Activated CD4-positive, CD25-positive, alpha-beta regulatory T cell treated with anti-CD3 and anti-CD28 coated beads, Interleukin-2, amount 50 U/mL, for 16 hours (primary cell): ENCODE measurements at regions not wholly inside any gene's neighbourhood (a gene's known extent, or its start where the extent isn't known, plus 50 kb on each side); places are given as distances from the start of the nearest gene placed in this dataset.

Experiments
- DNase-seq: peaks from one replicate; pipeline ENCODE4 v3.0.0-alpha.2; 2020; ENCODE audit warnings: low read depth, low spot score

DNA sequence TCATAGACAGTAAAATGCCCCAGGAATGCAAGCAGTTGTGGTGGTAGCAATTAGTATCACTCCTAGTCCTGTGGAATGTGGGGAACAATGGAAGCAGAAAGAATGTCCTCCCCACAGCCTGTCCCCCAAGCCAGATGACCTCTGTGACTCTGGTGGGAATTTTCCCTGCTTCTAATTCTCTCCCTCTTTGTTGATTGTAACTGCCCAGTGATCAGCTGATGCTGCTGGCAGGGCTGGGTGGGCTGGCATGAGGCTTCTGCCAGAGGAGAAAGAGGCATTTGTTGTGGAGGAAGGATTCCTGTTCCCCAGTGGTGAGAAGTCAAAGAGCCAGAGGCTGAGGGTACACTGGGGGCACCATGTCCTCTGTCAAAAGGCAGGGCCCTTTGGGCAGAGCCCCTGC is 116.7 kb upstream of the NCAM1 start:
- no peak for DNase-seq

DNA sequence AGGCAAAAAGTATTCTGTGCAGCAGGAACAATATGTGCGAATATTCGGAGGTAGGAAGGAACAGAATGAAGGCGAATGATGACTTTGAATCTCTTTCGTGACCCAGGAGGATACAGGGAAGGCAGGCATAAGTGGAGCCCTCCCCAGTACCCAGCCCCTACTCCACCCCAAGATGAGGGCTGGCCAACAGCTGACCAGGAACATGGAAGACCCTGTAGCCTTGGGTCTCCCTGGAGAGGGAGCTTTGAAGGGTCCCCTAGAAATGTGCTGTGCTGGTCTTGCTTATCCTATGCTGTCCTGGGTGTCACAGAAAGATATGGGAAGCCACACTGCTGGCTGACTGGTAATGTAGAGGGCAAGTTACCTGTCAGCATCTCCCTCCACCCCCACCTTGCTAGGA is 113.7 kb upstream of the NCAM1 start:
- DNase-seq = no peak

DNA sequence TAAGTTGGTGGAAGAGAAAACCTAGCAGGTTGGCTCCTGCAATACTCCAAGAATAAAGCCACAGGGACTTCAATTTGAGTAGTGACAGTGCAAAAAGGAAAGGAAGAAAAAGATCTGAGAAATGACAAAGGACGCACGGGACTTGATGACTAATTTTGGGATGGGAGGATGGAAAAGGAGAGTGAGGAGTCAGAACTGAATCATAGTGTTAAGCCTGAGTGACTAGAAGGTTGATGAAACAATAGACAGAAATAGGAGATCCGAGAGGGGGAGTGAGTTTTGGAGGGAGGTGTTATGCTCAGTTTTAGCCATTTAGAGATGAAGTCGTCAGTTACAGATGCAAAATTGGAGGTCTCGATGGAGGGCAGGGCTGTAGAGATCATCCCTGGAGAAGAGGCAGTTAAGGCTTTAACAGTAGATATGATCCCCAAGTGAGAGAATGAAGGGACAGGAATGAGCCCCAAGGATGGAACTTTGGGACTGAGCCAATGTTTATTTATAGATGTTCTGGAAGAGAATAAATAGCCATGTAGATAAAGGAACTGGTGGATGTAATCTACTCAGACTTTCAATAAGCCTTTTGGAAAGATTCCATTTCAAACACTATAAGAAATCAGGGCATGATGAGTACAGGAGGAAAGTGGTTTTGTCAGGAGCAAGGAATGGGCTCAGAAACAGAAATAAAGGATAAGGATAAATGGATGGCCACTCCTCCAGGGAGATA is 108.9 kb upstream of the NCAM1 start:
- no peak for DNase-seq

DNA sequence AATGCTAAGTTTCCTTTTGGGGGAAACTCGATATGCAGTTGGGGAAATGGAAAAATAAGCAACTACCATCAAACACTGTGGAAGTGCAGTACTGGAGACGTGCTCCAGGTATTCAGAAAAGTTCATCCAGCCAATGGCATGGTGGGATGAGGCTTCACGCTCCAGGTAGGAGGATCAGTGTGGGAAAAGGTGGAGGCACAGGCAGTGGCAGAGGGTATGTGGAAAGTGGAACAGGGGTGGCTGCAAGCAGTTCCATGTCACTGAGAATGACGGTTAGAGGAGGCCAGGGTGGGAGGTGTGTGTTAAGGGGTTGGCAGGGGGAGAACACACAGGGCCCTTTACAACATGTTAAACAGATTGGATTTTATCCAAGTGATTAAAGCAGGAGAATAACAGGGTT is 105.1 kb upstream of the NCAM1 start:
- no peak for DNase-seq

DNA sequence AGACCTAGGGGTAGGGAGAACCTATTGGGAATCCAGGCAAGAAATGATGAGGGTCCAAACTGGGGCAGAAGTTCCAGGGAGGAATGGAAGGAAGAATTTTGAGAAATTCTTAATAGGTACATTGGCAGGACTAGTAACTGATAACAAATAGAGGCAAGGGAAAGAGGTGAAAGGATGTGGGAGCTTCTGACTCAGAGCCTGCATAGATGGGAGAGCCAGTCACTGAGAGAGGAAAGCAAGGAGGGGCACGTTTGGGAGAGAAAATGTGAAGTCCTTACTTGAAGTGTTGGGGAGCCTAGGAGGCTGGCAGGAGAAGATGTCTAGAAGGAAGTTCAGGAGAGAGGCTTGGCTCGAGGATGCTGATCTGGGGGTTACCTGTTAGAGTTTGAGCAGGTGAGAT is 104.6 kb upstream of the NCAM1 start:
- no peak for DNase-seq

DNA sequence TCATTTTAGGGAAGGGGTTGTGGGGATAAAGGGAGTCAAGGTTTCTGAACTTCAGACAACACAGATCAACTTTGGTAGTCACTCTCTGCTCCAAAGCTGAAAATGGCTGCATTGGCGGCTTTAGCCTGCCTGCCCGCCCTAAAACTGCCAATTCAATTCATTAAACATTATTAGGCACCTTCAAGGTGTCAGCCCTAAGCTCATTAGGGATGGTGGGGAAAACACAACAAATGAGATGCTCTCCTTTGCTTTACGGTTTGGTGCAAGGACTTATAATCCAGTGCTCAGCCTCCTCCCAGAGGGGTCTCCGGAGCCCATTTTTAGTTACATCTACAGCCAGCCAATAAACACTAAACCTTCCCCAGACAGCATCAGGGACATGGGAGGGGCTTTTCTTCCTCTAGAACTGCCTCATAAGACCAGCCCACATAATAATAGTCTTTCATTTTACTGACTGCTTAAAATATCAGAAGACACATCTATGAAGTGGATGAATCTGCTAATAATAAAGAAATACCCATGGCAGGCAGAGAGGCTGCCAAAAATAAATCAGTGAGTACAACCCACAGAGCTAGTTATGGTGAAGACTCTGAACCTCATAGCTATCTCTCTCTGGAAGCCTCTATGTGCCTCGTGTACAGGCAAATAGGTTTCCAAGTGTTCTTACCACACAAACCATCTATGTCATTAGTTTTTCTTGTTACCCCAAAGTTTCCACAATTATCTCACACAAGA is 102.8 kb upstream of the NCAM1 start:
- DNase-seq = no peak

DNA sequence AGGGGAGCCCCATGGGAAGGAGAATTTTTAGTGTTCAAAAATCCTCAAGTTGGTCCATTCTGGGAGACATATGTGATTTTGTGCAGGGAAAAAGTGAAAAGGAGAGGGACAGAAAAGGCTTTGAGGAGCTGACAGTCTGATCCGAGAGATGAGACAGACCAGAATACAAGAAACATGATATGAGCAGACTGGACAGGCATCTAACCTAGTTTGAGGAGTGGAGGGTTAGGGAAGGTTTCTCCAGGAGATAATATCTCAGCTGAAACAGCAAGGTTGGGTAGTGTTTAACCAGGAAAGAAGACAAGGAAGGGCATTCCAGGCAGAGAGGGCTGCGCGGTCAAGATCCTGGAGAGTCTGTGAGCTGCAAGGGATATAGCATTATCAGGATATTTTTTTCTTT is 101.4 kb upstream of the NCAM1 start:
- no peak for DNase-seq

DNA sequence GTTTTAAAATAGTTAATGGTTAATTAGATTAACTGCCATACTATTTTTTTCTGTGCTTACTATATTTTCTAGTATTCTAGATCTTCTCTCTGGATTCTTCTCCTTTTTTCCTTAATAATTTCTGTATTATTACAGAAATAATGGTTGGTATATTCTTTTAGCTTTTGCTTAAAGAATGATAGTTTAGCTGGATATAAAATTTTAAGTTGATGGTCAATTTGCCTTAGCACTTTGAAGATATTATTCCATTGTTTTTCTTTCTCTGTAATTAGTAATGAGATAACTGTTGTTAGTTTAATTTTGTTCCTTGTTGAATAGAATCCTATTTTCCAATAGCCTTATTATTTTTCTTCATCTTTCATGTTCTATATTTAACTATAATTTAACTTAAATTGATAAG is 99.9 kb upstream of the NCAM1 start:
- no peak for DNase-seq

DNA sequence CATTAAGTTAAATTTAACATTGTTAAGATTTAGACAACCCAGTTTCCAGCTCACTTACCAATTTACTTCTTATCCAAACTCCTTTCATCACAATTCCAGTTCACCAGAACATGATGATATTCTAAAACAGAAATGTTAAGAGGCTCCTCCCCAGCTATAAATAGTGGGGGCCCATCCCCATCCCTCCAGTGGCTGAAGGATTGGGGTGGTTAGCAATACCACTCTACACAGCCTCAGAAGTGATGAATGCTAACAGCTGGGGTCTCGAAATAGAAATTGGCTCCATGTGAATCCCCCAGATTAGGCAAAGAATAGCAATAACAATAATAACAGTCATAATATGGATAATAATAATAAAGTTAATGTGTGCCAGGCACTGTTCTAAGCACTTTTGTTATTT is 97.9 kb upstream of the NCAM1 start:
- no peak for DNase-seq

DNA sequence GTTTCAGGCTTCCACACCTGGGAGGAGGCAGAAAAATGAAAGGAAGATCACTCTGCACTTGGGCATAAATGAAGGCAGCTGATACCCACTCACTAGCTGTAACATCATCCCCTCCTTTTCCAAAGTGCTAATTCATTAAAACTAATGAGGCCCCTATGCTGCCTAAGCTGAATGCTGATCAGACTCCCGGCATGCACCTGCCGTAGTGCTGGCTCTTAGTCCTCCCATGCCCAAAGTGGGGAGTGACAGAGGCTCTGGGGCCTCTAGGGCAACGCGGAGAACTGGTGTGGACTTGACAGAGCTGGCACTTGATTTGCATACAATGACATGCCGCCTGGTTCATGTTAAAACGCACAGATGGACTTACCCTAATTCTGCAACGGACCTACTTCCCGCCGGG is 96.5 kb upstream of the NCAM1 start:
- DNase-seq = no peak

DNA sequence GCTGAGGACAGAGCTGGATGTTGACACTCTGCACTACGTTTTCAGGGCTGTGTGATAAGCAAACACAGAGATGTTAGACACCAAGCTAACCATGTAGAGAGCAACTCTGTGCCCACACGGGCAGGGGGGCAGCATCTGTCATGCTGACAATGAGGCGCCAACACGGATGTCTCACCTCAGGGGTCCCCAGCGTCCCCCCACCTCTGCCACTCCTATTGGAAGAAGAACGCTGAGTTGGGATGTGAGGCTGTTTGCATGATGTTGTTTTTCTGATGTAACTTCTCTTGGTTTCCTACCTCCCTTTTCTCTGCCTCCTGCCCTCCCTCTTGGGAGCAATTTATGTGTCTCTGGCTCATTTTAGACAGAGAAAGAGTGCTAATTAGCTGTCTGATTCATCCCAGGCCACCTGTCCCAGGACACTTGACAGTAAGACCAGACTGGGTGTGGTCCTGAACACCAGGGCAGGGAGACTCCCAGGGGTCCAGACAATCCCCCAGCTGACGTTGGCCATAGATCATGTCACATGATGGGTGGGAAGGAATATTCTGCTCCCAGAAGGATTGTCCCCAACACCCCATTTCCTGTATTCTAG is 89.2 kb upstream of the NCAM1 start:
- no peak for DNase-seq

DNA sequence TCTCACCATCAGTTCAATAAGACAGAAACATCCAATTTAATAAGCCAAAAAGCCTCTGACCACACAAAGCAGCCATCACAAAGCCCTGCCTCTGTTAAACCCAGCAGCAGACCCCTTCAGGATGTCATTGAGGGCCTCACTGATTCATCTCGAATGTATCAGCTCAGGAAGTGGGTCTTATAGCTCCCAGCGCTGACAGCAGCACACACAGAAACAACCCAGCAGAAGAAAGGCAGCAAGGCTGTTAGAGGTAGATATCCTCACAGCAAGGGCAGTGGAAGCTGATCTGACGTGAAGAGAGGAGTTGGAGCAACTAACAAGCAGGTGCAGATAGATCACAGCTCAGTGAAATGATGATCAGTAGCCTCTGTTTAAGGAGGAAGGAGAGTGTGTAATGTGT is 86.2 kb upstream of the NCAM1 start:
- DNase-seq = no peak

DNA sequence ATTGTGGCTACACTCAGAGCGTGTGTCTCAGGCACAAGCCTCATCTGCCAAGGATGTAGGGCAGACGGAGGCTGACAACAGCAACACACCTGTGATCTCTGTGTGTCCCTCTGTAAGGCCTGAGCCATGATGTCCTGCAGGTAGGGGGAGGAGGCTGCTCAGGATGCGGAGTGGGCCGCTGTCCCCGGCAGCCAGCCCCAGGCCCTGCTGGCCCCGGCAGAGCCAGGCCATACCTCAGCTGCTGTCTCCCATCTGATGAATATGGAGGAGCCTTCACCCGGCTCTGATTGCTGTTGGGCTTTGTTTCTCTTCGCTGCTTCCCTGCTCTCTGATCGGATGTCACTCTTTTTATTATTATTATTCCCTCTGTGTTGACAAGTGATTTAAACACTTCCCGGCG is 83.6 kb upstream of the NCAM1 start:
- DNase-seq = no peak

DNA sequence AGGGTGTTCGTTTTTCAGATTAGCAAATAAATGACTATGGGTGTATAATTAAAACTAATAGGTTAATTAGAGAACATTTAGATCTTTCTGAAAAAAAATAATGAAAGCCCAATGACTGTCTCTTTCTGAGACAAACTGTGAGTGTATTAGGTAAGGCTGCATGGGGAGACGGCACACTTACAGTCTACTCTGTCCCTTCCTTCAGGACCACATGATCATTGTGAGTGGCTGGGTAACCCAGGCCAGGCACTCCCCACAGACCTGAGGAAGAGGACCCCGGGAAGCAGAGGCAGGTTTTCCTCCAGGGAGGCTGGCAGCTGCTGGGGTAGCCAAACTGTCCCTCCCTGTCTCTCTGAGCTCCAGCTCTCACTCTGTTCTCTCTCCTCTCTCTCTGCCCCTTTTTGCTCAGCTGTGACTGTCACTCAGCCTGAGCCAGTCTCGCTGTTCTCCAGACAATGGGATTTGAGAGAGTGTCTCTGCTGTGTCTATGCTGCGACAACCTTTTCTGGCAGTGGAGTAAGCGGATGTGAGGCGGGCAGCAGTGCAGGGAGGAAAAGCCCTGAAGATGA is 83.1 kb upstream of the NCAM1 start:
- no peak for DNase-seq

DNA sequence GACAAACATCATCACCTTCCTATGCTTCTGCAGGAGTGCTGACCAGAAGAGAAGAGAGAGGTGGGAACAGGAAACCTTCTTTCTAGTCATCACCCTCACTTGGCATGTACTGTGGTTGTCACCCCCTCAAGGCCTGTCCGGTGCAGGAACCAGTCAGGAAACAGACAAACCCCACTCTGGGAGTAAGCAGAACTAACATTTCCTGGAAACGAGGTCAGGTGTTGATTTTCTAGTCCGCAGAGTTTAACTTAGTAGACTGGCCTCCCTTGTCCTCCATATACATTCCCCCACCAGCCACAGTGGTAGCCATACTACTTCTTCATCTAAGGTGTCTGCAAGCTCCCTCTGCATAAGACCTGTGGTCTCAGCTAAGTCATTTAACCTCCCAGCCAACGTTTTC is 80.7 kb upstream of the NCAM1 start:
- no peak for DNase-seq

DNA sequence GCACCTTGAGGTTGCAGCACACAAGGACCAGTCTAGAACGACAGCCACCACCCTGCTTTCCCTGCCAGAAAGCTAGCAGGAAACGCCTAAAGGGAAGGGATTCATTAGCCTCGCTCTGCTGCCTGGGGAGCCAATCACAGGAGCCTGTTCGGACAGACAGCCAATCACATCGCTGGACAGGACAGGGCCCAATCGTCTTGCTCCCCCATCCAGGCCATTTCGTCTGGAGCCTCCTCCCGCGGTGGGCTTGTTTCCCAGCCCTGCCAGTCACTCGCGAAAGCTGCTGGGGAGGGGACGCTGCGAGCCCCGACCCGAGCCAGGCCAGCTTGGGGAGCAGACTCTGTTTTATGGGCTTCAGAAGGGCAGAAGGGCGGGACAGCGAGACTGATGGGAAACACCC is 79.8 kb upstream of the NCAM1 start:
- no peak for DNase-seq

DNA sequence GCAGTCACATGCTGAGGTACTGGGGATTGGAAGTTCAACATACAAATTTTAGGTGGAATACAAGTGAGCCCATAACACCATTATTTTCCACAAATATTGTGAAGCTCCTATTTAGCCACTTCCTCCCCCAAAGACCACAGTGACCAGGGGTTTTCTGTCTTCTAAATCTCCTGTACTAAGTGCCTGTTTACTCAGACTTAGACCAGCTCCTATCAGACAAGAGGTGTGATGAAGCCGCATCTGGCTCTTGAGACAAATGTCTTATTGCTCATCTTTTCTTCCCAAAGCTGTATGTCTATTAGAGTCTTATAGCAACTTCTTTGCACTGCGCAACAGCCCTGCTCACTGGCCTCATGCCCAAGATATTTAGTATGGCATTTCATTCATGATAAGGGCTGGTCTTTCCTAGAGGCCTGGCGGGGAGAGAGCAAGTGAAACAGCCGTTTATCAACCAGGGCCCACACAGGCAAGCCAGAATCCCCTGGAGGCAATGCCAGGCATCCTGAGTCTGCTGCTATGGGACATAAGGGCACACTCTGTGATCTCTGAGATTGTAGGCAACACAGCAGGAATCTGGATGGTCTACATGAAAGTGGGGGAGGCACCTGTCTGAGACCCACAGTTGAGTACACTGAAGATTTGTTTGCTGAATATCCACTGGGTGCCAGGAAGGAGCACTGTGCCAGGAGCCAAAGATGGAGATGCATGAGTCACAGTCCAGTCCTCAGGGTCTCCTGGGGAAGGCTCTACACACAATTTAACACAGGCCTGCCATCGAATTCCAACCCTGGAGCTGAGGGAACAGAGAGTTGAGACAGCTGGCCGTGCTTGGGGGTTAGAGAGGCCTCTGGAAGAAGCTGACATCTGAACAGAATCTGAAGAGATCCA is 78.5 kb upstream of the NCAM1 start:
- no peak for DNase-seq

DNA sequence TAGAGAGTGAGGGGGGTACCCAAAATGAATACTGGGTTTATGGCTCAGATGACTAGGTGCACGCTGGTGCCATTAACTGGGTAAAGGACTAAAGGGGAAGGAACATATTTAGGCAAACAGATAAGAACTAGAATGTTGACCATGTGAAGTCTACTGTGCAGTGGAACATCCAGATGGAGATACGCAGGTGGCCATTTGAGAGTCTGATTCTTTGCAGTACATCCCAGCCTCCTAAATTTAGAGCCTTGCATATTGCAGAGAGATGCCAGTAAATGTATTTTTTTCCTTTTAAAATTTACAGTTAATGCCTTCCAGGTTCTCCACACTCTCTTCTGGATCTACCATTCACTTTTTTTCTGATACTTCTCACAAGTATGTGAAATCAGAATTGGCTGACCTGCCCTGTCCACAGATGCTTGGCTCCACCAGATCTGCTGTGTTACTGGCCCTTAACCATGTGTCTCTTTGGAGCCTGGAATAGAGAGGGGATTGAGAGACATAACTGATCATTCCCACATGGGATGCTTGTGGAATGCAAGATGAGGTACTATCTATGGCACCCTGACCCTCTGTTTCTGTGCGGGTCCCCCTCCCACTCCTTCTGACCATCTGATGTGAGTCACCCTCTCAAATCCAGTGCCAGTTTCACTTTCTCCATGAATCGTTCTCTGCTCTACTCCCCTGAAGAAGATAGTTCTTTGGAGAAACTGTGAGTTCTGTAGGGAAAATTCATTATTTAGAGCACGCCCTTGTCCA is 77.0 kb upstream of the NCAM1 start:
- no peak for DNase-seq

DNA sequence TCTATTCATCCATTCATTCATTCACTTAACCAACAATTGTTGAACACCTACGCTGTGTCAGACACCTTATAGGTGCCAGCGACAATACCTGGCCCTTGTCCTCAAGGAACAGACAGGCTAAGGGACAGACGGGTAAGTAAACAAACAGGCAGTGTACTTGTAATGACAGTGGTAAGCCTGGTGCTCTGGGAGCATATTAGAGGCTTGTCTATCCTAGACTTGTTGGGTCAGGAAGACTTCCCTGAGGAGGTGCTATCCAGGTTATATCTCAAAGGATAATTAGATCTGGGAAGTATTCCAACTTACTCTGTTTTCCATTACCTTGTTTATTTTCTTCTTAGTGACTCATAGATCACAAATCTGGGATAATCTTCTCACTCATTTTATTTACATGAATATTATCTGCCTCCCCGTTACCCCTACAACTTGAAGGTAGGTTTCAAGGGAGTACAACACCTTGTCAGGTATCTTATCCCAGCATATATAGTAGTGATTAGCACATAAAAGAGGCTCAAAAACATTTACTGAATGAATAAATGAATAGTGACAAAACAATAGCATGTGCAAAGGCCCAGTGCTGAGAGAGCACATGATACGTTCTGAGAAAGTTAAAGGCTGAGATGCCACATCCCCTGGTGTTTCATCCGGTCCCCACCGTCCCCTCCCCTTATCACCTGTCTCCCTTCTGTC is 75.3 kb upstream of the NCAM1 start:
- DNase-seq = no peak
